ENCODE measurements at regions not wholly inside any gene's neighbourhood (a gene's known extent, or its start where the extent isn't known, plus 50 kb on each side); places are given as distances from the start of the nearest gene placed in this dataset.
A peak's percentile ranks its signal among the peaks of the same experiment; 100 is the strongest.
"Not testable (repeated sequence)": the region's sequence is repeated elsewhere in the genome, so short reads cannot be mapped to it uniquely, and the experiment has no call there.

DNA sequence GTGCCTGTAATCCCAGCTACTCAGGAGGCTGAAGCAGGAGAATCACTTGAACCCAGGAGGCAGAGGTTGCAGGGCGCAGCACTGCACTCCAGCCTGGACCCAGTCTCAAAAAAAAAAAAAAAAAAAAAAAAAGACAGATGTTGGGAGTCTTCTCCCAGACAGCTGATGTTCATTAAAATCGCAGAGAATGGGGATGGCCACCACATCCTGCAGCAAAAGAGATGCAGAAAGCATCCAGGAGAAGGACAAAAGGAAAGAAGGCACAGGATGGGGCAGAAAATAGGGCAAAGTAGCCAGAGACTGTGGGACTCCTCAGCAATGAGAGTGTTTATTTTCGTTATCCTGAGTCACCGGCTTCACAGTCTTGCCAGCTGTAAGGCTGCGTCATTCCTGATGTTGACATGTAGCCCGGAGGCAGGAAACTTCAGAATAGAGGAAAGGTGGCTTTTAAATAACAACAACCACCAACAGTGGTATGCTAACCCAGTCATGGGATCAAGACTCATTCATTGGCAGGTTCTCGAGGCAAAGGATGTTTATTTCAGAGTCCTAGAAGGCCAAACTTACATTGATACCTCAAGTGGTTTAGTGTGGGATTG lies 149.5 kb upstream of the SVIL start:
- peak; percentile 41 for DNase-seq

DNA sequence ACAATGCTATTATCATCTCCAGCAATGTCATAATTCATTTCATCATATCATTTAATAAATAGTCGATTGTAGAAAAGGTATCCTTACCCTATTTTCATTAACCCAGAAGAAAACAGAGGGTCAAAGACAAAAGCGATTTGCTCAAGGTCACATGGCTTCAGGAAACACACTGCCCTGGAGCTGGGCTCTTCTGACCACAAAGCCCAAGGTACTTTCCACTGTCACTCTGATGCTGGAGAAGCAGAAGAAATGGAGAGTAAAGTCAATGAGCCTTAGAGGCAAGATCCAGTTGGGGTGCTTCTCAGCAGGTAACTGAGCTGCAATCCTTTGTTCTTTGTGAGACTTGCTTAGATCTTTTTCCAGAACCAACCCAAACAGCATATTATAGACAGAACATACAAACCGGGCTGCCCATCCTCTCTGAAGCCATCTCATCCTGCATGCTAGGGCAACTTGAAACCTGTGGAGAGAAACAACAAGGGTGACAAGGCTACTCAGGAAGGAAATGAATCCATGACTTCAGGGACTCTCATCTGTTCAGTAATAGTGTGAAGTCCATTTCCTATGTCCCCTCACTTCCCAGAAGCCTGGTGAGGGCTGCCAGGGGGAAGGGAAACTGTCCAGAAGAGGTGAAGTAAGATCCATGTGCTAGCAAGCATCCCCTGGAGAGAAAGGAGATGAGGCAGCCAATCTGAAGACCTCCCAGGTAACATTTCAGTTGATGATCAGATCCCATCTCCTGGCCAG lies 148.6 kb upstream of the SVIL start:
- no peak for DNase-seq

DNA sequence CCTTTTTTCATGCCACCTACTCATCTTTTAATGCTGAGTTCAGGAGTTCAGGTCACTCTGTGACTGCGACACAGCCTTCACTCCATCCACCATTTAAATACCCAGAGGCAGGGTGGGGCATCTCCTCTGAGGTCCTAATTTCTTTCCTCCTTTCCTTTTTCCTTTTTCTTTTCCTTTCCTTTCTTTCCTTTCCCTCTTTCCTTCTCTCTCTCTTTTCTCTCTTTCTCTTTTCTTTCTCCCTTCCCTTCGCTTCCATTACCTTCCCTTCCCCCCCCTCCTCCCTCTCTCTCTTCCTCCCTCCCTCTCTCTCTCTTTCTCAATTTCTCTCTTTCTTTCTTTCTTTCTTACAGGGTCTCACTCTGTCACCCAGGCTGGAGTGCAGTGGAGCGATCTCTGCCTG lies 145.9 kb upstream of the SVIL start:
- no peak for DNase-seq

DNA sequence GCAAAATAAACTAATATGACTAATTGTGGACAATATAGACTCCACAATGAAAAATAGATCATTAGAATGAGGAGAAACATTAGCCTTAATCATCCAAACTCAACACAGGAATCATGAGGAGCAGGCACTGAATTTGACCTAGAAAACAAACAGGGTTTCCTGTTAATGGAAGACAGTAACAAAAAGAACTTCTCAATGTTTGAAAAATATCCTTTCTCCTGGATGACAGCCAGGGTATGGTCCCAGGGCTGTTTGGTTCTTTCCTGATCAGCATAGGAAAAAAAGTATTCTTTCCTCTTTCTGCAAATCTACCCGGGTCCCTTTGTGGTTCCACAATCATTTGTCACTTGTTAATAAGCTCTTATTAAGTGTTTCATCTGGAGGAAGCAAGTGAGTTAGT lies 145.3 kb upstream of the SVIL start:
- no peak for DNase-seq

DNA sequence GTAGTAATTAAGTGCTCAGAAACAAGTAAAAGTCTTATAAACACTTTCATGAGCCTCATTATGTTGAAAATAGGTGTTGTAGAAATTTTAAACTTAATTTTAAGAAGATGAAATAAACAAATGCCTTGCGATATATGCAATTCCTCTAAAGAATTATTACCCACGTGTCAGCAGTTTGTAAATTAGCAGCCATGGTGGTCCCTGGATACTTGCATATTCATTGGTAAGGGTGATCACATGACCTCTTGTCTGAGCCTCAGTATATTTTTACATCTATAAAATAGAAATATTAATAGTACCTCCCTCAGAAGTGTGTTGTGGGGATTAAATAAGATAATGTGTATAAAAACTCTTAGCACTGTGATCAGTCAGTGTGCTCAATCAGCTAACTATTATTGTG lies 141.5 kb upstream of the SVIL start:
- DNase-seq: no peak

DNA sequence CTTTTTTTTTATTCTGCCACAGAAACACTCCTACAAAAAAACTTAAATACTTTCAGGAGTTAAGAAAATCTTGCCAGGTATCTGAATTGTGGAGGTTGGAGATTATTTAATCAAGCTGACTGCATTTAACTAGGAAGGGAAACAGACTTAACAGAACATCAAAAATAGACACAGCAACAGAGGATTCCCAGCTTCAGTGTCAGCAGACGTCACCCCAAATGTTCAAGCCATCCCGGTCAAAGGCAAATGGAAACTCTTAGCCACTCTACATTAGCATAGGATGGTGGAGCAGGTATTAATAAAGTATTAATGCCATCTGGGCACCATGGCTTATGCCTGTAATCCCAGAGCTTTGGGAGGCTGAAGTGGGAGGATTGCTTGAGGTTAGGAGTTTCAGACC lies 139.7 kb upstream of the SVIL start:
- DNase-seq: no peak

DNA sequence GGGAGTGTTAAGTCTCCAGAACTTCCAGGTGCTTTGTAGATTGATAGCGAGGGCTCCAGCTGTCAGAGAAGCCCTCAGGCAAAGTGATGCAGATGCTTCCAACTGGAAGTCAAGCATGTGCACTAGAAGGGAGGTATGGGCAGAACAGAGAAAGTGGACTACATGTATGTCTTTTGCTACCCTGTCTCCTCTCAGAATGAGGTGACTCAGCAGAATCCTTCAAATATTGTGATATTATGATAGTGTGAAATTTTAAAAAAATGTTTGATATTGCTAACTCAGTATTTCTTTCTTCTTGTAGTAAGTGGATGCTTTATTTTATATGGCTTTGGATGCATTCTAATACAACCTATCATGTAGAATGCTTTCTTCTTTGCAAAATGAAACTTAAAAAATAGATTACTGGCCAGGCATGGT lies 138.9 kb upstream of the SVIL start:
- DNase-seq: no peak

DNA sequence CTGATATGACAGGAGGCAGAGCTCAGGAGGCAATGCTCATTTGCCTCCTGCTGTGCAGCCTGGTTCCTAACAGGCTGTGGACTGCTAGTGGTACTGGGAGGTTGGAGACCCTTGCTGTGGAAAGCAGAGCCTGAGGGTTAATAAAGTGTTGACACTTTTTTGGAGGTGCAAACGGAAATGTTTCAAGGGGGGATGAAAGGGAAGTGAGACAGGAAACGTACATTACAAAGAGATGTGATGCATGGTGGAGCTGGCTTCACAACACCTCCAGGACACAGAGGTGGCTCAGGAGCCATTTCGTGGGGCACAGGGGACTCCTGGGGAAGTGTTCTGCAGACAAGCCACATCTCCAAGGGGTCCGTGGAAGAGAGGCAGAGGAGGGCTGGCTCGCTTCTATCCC lies 137.6 kb upstream of the SVIL start:
- no peak for DNase-seq

DNA sequence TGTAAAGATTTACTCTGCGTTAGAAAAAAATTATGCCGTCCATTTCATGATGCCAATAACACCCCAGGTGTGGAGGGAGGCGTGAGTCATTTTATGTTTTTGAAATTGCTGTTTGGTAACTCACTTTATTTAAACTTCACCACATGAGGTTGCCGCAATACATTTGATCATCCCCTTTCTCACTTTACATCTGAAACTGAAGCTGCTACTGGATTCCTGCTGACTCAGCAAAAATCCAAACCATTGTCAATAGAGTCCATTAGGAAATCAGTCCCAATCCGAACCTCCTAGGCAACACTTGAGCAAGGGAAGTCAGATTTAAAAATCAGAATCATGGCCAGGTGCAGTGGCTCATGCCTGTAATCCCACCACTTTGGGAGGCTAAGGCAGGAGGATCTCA lies 136.6 kb upstream of the SVIL start:
- no peak for DNase-seq

DNA sequence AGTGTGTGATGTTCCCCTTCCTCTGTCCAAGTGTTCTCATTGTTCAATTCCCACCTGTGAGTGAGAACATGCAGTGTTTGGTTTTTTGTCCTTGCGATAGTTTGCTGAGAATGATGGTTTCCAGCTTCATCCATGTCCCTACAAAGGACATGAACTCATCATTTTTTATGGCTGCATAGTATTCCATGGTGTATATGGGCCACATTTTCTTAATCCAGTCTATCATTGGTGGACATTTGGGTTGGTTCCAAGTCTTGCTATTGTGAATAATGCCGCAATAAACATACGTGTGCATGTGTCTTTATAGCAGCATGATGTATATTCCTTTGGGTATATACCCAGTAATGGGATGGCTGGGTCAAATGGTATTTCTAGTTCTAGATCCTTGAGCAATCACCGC lies 134.5 kb upstream of the SVIL start:
- DNase-seq: not testable (repeated sequence)

DNA sequence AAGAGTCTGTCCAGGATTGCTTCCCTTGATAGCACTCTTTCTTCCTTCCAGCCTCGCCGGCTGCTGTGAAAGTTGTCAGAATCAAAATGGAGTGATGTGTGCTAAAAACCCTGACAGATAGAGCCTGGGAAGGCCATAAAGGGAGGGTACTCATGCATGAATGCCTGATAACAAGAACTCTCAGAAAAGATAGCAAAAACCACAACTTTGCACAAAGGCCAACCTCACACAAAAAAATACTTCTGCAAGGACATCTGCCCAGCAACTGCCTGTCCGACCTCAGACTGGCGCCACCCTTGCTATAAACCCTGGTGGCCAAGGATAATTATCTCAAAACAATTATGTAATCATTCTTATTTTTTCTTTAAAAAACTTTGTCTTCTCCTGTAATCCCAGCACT lies 133.2 kb upstream of the SVIL start:
- DNase-seq: no peak

DNA sequence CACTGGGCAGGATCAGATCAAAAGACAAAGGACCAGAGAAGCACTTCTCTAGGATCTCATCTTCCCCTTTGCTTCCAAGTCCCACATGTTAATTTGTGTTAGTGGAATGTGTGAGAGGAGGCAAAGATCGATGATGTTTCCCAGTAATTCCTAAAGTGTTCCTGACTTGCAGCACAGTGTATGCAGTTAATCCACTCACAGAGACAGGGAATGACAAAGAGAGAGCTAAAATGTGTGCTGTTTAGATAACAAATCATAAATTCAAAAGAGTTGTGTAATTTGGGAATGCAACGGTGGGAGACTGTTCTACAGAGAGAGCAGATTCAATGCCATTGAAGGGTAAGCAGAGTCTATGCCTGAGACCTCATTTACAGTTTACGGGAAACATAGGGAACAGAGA lies 132.0 kb upstream of the SVIL start:
- no peak for DNase-seq

DNA sequence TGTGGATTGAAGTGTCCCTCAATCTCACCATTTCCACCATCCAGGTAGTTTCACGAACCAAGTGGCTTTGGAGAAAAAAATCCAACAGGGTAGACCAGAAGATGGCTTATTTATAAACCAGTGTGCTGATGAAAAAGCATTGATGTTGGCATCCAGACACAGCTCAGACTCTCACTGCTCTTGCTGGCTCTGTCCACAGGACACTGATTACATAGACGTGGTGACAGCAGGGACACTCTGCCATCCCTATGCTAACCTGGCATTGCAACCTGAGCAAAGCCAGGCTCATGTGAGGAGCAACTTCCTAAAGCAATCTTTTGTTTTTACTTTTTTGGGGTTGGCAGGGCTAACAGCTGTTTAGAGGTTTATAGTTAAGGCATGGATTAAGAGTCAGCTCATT lies 130.6 kb upstream of the SVIL start:
- no peak for DNase-seq

DNA sequence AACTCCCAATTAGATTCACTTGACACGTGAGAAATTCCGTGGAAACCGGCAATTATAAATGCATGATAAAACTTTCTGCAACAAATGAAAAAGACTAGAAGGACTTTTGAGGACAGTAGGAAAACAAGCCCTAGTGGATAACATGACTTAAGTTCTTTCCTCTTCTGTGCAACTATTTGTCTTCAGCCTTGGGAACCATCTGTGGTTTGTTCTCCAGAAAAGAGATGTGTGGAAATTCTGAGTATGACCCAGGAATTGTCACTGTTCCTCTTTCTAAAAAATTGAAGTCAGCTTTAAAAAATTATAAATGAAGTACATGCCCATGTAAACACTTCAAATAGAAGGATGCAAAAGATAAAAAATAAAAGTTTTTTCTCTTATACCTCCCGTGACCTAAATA lies 128.6 kb upstream of the SVIL start:
- no peak for DNase-seq

DNA sequence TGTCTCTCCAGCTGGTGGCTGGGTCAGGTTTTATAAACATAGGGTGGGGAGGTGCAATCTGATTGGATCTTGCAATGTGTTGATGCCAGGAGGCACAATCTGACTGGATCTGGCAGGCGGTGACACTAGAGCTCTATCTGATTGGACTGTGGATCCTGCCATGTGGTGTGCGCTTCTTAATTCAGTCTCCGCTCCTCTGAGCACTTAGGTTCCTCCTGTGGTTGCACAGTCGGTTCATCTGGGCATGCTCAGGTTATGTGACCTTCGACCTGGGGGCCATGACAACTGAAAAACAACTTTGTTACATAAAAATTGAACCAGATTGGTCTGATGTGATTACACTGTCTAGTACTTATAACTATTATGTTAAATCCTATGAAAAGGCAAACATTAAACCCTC lies 127.1 kb upstream of the SVIL start:
- DNase-seq: no peak

DNA sequence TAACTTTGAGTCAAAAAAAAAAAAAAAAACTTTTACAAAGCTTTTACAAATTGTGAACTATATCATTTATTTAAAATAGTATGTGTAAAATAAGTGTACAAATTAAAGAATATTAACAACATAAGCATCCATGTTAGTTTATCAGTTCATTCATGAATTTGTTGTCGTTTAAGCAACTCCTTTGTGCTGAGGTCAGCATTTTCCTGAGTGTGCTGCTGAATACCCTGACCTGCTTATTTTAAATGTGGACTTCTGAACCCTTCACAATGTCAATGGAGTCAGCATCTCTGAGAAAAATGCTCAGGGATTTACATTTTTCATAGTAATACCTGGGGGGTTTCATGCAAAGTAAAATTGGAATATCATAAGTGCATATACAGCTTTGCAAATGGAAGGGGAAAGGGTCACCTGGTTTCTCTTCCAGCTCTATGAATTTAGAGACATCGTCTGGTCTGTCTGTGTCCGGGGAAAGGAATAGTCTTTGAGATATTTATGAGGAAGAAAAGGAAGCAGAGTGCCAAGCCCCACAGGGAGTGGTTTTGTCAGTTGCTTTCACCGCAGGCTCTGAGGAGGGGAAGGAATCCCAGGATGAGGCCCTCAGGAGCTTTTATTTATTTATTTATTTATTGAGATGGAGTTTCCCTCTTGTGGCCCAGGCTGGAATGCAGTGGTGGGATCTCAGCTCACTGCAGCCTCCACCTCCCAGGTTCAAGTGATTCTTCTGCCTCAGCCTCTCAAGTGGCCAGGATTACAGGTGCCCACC lies 125.5 kb upstream of the SVIL start:
- DNase-seq: no peak

DNA sequence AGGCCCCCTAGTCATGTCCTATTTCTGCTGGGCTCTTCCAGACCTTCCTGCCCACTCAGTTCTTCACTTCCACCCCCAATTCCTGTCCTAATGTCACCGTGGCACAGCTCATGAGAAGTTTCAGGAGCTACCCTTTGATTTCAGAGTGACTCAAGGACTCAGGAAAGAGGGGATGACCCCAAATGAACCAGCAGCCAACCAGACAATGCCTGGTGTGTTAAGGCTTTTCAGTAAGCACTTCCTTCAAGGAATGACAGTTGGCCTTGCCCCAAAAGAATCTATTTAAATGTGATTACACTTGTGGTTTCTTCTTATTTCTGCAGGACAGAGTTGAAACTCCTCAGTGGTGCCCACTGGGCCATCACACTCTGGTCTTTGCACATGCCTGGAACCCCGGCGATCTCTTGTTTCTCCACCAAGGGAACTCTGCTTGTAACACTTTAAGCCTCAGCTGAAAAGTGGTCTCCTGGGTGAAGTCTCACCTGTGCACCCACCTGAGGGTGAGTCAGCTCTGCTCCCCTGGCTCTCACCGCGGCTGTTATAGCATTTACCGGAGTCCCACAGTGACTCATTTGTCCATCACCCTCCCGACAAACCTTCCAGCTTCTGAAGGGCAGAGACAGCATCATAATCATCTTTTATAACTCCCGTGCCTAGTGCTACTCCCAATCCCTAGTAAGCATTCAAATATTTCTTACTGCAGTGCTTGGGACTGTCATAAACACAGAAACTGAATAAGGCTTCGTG lies 123.0 kb upstream of the SVIL start:
- DNase-seq: peak; percentile 13

DNA sequence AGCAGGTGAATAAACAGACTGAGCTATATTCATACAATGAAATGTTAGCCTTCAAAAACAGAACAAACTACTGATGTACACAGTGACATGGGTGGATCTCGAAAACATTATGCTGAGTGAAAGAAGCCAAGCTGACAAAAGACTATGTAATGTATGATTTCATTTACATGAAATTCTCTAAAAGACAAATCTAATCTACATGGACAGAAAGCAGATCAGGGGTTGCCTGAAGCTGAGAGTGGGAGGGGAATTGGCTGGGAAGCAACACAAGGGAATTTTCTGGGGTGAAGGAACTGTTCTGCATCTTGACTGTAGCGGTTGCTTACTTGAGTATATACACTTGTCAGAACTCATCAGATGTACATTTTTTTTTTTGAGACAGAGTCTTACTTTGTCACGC lies 121.7 kb upstream of the SVIL start:
- peak; percentile 33 for DNase-seq

DNA sequence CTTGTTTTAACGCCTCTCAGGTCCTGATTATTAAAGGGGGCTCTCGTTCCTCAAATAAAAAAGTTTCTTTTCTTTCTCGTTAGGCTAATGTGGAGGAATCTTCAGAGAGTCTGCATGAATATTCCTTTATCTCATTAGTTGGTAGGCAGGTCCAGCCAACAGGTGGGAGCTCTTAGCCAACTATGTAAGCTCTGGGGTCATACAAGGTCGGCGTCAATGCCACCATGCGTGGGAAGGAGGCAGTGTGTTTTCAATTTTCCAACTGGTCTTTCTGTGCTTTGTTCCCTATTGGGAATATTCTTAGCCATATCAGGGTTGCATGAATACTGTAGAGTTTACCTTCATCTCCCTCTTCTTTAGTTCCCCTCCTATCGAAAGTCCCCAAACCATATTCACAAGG lies 118.5 kb upstream of the SVIL start:
- peak; percentile 8 for DNase-seq

DNA sequence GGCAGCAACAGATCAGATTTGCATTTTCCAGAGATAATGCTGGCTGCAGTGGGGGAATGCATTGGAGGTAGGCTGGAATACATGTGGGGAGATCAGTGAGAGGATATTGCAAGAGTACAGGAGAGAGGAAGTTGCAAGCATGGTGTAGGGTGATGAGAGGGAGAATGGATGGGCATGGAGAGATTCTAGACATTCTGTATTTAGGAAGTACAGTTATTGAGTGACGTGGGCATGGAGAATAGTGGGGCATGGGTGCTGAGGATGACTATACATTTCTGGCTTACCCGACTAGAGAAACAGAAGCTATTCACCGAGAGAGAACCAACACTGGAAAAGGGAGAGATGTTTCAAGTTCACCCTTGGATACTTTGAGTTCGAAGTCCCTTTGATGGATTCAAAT lies 116.9 kb upstream of the SVIL start:
- peak; percentile 2 for DNase-seq

DNA sequence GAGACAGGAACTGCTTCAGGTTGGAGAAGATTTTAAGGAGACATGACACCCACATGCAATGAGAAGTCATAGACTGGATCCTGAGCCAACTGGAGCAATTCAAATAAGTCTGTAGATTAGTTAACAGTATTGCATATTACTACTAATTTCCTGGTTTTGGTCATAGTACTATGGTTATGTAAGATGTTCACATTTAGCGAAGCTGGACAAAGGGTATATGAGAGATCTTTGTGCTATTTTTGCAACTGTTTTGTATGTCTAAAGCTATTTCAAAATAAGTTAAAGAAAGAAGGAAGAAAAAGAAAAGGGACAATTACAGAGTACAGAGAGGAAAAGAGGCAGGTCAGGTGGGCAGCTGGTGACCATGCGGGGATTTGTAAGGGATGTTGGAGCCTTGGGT lies 116.5 kb upstream of the SVIL start:
- DNase-seq: peak; percentile 3

DNA sequence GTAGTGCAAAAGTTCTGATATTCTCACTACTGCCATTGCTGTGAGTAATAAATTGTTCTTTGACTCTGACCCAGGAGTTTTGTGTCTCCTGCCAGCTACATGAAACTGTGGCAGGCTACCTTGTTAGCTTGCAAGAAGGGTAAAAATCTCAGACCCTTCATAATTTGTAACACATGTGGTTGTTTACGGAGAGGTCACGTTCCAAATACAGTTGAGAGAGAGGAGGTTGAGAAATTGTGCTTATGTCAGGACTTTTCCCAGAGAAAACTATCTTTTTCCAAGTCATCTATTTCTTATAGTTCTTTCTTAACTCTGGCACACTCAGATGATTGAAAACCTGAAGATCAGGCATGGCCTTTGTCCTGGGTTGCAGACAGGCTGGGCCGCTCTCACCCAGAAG lies 114.4 kb upstream of the SVIL start:
- peak; percentile 10 for DNase-seq

DNA sequence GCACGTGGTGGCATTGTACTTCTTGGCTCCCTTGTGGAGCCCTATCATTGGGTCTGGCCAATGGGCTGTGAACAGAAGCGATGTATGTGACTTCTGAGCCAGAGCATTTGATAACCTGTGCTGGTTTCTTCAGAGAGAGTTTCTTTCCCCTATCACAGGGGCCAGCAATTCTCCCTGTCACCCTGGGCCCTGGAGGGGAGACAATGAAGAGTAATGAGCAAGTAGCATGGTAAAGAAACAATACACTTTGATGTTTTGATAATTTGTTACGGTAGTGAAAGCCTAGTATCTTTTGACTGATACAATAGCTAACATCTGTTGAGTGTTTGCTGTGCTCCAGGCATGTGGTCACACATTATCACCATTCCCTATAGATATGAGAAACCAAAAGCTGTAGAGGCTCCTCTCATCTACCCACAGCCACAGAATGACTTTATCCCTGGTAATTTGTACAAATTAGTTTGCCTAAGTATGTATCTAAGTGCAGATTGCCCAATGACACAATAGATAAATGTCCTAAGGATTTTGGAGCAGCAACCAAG lies 113.4 kb upstream of the SVIL start:
- DNase-seq: peak; percentile 2

Data from femur (tissue), 1 donor.